ENCODE measurements at regions not wholly inside any gene's neighbourhood (a gene's known extent, or its start where the extent isn't known, plus 50 kb on each side); places are given as distances from the start of the nearest gene placed in this dataset.
"Not testable (repeated sequence)": the region's sequence is repeated elsewhere in the genome, so short reads cannot be mapped to it uniquely, and the experiment has no call there.

DNA sequence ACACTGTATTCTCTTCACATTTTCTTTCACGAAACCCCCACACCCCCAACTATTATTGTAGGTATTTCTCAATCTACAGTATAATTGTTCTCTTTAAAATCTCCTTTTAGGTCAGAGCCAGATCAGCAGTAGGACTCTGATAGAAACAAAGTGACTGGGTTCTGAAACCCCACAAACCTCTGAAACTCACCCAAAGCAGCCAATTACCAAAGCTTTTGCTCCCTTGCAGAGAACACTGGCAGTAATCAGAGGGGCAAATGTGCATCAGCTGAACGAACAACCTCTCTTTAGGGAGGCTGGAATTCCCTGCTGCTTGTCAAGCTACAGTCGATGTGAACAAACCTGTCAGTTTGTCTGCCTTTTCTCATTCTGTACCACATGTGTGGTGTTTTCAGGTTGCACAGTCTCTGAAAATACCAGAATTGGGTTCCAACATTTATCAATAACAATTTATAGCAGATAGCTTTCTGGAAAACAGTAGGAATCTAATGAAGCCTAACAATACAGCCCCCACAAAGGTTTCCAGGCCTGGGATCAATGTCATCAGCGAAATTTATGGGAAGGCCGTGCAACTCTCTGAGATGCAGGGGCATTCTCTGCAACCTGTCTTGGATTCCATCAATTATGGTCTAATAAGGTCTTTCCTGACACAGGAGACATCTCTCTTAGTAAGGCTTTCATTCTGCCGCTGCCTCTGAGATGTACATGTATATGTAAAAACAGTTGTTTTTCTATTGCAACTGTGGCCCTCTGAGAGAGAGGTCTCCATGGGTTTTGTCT, 395.9 kb downstream of the GPAT3 start:
- POLR2A ChIA-PET, result no interaction called here
- DNase-seq (no peak), ATAC-seq (ENCODE audit: low read depth) (no peak)
- Mint-ChIP-seq H3K27ac (no peak overlapping the region), H3K4me3 (no peak overlapping the region), H3K4me1 (no peaks in the 10 kb centered on the region), H3K36me3 (no peaks in the 10 kb centered on the region), H3K27me3 (no peaks in the 10 kb centered on the region), H3K9me3 (no peaks in the 10 kb centered on the region)

DNA sequence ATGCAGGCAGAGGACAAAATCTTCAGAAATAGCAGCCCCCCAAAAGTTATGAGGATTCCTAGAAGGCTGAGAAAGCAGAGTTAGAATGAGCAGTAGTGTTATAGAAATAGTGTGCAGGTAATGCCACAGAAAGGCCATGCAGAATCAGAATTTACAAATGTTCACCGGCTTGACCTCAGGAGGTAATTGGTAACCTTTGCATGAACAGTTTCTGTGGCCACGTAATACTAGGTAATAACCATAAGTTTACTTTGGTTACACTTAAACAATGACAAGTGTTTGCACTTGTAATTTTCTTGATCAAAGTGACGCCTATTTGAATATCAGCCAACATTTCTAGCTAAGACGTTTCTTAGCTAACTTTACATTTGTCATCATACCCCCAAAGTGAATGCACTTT, 393.6 kb downstream of the GPAT3 start:
- Mint-ChIP-seq H3K4me3 (no peak overlapping the region), H3K27me3 (no peaks in the 10 kb centered on the region), H3K36me3 (no peaks in the 10 kb centered on the region), H3K4me1 (no peaks in the 10 kb centered on the region), H3K9me3 (no peaks in the 10 kb centered on the region), H3K27ac (no peak overlapping the region)
- ATAC-seq (ENCODE audit: low read depth), result no peak
- POLR2A ChIA-PET, result no interaction called here
- no peak for DNase-seq

DNA sequence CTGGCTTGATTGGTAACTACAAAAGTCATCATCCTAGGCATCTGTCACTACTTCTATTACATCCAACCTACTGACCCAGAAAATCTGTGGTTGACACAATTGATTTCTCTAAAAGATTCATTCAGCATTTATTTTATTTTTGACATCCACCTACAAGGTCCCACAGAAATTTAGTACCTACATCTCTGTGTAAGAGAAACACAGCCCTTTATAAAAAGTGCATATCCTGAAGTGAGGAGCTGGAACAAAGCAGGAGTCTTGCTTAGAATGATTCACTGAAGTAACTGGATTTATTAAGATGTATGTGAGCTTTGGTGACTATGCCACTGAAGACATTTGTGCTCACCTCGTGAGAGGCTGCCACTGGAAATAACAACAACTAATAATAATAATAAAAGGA, 391.0 kb downstream of the GPAT3 start:
- Mint-ChIP-seq H3K36me3 (no peaks in the 10 kb centered on the region), H3K4me3 (no peak overlapping the region), H3K27me3 (no peaks in the 10 kb centered on the region), H3K4me1 (no peaks in the 10 kb centered on the region), H3K9me3 (no peaks in the 10 kb centered on the region), H3K27ac (no peak overlapping the region)
- POLR2A ChIA-PET, result no interaction called here
- DNase-seq (no peak), ATAC-seq (ENCODE audit: low read depth) (no peak)

DNA sequence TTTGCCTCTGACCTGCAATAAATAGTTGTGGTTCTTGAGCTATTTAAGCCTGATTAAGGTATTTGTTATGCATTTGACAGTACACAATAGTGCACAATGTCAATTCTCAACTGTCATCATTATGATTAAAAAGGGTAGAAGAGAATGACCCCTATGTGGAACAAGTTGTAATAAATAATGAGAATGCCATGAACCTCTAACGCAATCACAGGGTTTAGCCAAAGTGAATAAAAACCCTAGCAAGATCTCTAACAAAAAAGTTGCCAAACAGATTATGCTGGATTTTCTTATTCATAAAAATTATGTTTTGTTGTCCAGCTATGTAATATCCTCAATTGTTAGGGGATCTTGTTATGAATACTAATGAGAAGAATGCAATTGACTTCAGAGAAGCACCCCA, 387.4 kb downstream of the GPAT3 start:
- no peaks in the 10 kb centered on the region for H3K9me3 Mint-ChIP-seq
- no peak overlapping the region for H3K4me3 Mint-ChIP-seq
- no peak overlapping the region for H3K27ac Mint-ChIP-seq
- no peaks in the 10 kb centered on the region for H3K4me1 Mint-ChIP-seq
- no peaks in the 10 kb centered on the region for H3K36me3 Mint-ChIP-seq
- POLR2A ChIA-PET, result no interaction called here
- H3K27me3 Mint-ChIP-seq, result peaks cover 2% of the 10 kb centered on the region
- DNase-seq, result no peak
- ATAC-seq (ENCODE audit: low read depth), result no peak

DNA sequence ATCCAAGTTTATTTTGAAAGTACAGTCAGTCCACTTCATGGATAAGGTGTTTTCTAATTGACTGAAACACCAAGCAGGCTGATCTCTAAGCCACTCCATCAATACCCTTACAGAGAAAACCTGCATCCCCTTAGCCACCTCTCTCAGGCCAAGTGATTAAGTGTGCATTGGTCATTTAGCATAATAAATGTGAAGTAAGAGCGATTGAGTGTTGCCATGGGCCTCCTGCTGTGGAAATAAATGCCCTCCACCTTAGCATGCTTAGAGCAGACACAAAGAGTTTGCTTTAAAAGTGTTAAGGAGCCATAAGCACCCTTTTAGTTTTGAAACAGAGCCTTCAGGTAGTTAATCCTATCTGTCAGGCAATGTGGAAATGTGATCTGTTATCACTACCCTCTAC, 386.5 kb downstream of the GPAT3 start:
- no peak for ATAC-seq (ENCODE audit: low read depth)
- POLR2A ChIA-PET, result no interaction called here
- Mint-ChIP-seq H3K27ac (no peak overlapping the region), H3K27me3 (peaks cover 2% of the 10 kb centered on the region), H3K4me3 (no peak overlapping the region), H3K9me3 (no peaks in the 10 kb centered on the region), H3K4me1 (no peaks in the 10 kb centered on the region), H3K36me3 (no peaks in the 10 kb centered on the region)
- no peak for DNase-seq

DNA sequence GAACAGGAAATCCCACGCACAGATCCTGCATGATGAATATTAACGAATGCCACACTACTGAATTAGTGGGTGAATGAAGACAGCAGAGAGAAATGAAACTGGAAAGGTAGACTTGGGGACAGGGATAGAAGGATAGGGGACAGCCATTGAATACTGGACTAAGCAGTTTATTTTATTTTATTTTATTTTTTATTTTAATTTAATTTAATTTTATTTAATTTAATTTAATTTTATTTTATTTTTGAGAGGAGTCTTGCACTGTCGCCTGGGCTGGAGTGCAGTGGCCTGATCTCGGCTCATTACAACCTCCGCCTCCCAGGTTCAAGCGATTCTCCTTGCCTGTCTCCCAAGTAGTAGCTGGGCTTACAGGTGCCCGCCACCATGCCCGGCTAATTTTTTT, 385.2 kb downstream of the GPAT3 start:
- POLR2A ChIA-PET, result no interaction called here
- no peaks in the 10 kb centered on the region for H3K4me1 Mint-ChIP-seq
- no peaks in the 10 kb centered on the region for H3K9me3 Mint-ChIP-seq
- ATAC-seq (ENCODE audit: low read depth) (no peak), DNase-seq (no peak)
- peaks cover 2% of the 10 kb centered on the region for H3K27me3 Mint-ChIP-seq
- H3K27ac Mint-ChIP-seq, result no peak overlapping the region
- no peaks in the 10 kb centered on the region for H3K36me3 Mint-ChIP-seq
- H3K4me3 Mint-ChIP-seq, result no peak overlapping the region

DNA sequence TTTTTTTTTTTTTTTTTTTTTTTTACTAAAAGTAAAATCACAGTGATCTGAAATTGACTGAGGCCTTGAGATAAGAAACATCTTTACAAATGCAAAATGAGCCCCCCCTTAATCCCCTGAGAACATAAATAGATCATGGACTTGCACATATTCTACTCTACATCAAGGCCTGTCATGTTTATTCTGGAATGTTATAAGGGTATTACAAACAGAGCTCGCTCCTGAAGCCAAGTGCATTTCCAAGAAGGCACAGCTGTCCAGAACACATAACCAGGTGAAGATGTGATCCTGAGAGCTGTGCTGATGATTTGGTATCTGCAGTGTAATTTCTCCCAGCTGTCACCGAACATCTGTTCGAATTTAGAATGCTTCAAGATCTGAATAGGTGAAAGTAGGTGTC, 384.5 kb downstream of the GPAT3 start:
- H3K36me3 Mint-ChIP-seq, result no peaks in the 10 kb centered on the region
- no peak overlapping the region for H3K27ac Mint-ChIP-seq
- peaks cover 2% of the 10 kb centered on the region for H3K27me3 Mint-ChIP-seq
- no peak overlapping the region for H3K4me3 Mint-ChIP-seq
- POLR2A ChIA-PET, result no interaction called here
- H3K4me1 Mint-ChIP-seq, result no peaks in the 10 kb centered on the region
- no peaks in the 10 kb centered on the region for H3K9me3 Mint-ChIP-seq
- DNase-seq (no peak), ATAC-seq (ENCODE audit: low read depth) (no peak)

DNA sequence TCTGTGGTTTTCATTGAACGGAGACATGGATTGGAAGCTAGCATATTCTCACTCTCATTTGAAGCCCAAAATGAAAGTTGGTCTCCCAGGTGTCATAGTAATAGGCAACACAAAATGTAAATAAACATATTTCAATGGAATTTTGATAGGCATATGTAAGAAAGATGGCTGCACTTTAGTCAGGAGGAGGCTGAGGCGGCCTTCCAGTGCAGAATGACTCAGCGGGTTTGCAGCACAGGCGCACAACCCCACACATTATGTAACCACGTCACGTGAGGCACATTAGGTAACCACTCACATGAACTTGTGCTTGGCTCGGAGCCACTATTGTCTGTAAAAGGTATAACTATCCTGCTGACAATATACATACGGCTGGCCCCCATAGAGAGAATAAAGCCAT, 381.7 kb downstream of the GPAT3 start:
- ATAC-seq (ENCODE audit: low read depth) (no peak), DNase-seq (no peak)
- H3K27me3 Mint-ChIP-seq, result peaks cover 2% of the 10 kb centered on the region
- no peaks in the 10 kb centered on the region for H3K9me3 Mint-ChIP-seq
- POLR2A ChIA-PET, result no interaction called here
- no peak overlapping the region for H3K27ac Mint-ChIP-seq
- H3K36me3 Mint-ChIP-seq, result no peaks in the 10 kb centered on the region
- H3K4me1 Mint-ChIP-seq, result no peaks in the 10 kb centered on the region
- H3K4me3 Mint-ChIP-seq, result no peak overlapping the region

DNA sequence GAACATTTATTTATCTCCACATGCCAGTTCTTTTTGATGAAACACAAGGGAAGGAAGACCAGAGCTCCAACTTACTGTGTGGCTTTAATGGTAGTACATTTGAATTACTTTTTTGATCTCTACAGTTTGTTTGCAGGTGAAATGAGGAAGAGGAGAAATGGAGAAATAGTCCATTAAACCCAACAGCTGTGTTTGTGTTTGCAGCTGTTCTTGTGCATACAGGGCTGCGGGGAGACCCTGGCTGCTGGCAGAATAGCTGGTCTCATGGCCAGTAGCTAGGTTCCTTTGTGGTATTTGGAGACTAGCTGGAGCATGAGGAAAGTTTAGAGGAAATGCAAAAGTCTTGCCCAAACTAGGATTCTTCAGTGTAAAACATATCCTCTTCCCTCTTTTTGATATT, 374.8 kb downstream of the GPAT3 start:
- no peak for ATAC-seq (ENCODE audit: low read depth)
- Mint-ChIP-seq H3K36me3 (no peaks in the 10 kb centered on the region), H3K4me1 (no peaks in the 10 kb centered on the region), H3K9me3 (no peaks in the 10 kb centered on the region), H3K27ac (no peak overlapping the region), H3K27me3 (no peaks in the 10 kb centered on the region), H3K4me3 (no peak overlapping the region)
- DNase-seq, result no peak
- POLR2A ChIA-PET, result no interaction called here

DNA sequence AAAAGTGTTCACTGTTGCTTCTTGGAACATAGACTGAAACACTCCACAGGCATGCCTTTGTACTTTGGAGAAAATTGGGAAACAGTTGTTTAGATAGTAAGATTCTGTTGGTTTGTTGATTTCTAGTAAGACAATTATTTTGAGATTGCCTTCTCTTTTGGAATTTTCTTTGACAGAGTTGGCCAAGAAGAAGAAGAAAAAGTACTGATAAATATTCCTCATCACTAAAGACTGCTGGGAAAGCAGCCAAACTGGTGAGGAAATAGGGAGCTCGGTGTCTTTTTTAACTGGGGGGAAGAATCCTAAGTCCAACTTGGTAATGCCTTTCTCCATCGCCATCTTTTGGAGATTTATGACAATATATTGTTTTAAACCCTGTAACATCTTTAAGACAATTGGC, 370.7 kb downstream of the GPAT3 start:
- H3K27ac Mint-ChIP-seq, result no peak overlapping the region
- no peaks in the 10 kb centered on the region for H3K9me3 Mint-ChIP-seq
- no peak overlapping the region for H3K4me3 Mint-ChIP-seq
- no peak for ATAC-seq (ENCODE audit: low read depth)
- H3K27me3 Mint-ChIP-seq, result no peaks in the 10 kb centered on the region
- POLR2A ChIA-PET, result no interaction called here
- H3K36me3 Mint-ChIP-seq, result no peaks in the 10 kb centered on the region
- no peaks in the 10 kb centered on the region for H3K4me1 Mint-ChIP-seq
- DNase-seq, result no peak

DNA sequence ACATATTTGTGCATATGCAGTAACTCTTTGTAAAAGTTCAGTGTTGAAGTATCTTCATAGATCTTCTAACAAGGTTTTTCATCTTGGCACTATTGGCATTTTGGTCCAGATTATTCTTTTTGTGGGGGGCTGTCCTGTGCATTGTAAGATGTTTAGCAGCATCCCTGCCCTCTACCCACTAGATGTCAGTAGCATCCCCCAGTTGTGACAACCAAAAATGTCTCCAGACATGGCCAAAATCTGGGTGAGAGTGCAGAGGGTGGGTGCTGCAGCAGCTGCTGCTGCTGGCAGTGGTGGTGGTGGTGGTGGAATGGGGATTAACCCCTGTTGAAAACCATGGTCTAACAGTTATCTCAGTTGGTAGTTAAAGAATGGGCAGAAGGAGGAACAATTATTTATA, 370.0 kb downstream of the GPAT3 start:
- POLR2A ChIA-PET, result no interaction called here
- H3K27me3 Mint-ChIP-seq, result no peaks in the 10 kb centered on the region
- no peak for DNase-seq
- ATAC-seq (ENCODE audit: low read depth), result no peak
- H3K4me1 Mint-ChIP-seq, result no peaks in the 10 kb centered on the region
- no peaks in the 10 kb centered on the region for H3K9me3 Mint-ChIP-seq
- no peak overlapping the region for H3K4me3 Mint-ChIP-seq
- H3K27ac Mint-ChIP-seq, result no peak overlapping the region
- H3K36me3 Mint-ChIP-seq, result no peaks in the 10 kb centered on the region

DNA sequence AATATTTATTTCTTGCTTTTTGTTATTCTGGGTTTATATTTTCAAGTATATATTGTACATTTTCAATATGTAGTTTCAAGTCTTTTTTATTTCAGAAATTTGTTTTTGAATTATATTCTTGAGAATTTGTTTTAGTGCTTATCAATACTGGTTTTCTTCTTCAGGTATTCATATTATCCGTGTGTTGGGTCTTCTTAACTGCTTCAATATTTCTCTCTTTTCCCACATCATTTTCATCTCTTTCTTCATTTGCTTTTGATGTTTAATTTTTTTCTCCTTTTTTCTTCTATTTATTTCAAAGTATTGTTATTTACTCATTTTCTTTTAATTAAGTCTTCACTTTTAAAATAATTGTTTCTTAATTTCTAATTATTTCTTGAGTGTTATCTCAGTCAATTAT, 367.8 kb downstream of the GPAT3 start:
- H3K9me3 Mint-ChIP-seq; ATAC-seq (ENCODE audit: low read depth); H3K27ac Mint-ChIP-seq; H3K4me3 Mint-ChIP-seq; H3K27me3 Mint-ChIP-seq; POLR2A ChIA-PET; DNase-seq; H3K4me1 Mint-ChIP-seq; H3K36me3 Mint-ChIP-seq: not testable (repeated sequence)

DNA sequence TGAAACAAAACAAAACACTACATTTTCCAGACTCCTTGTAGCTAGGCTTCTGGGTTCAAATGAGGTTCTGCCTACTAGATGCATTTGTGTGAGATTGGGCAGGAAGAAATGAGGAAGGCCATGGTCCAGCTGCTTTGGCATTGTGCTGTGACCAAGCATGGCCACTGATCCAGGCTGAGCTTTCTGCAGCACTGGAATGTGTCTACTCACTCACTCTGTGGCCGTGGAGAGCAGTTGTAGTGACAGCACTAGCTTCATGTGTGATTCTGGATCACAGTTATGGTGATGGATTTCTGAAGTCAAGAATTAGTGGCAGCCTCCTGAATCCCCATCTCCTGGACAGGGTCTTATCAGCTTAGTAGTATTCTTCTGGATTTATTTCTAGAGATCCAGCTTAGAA, 358.9 kb downstream of the GPAT3 start:
- Mint-ChIP-seq H3K27me3 (no peaks in the 10 kb centered on the region), H3K4me1 (no peaks in the 10 kb centered on the region), H3K9me3 (no peaks in the 10 kb centered on the region), H3K4me3 (no peak overlapping the region), H3K27ac (no peak overlapping the region), H3K36me3 (no peaks in the 10 kb centered on the region)
- no peak for ATAC-seq (ENCODE audit: low read depth)
- no peak for DNase-seq
- POLR2A ChIA-PET, result no interaction called here

DNA sequence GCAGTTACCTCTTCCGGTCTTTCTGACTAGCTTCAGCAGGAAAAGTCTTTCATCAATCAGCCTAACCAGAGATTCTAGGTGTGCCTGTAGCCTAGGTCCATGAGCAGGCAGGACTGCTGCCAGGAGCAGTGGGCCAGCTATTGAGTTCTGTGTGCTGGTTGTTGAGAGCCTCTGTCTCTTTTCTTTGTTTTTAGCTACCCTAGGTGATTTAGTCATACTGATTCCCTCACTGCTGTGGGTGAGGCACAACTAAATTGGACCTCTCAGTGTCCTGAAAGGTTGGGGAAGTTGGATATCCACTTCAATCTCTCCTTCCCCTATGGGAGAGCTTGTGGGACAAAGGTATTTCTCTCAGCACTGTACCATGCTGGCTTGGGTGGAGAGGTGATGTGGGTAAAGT, 354.9 kb downstream of the GPAT3 start:
- POLR2A ChIA-PET, result no interaction called here
- Mint-ChIP-seq H3K4me1 (no peaks in the 10 kb centered on the region), H3K9me3 (no peaks in the 10 kb centered on the region), H3K36me3 (no peaks in the 10 kb centered on the region), H3K4me3 (no peak overlapping the region), H3K27ac (no peak overlapping the region), H3K27me3 (no peaks in the 10 kb centered on the region)
- DNase-seq, result no peak
- ATAC-seq (ENCODE audit: low read depth), result no peak

DNA sequence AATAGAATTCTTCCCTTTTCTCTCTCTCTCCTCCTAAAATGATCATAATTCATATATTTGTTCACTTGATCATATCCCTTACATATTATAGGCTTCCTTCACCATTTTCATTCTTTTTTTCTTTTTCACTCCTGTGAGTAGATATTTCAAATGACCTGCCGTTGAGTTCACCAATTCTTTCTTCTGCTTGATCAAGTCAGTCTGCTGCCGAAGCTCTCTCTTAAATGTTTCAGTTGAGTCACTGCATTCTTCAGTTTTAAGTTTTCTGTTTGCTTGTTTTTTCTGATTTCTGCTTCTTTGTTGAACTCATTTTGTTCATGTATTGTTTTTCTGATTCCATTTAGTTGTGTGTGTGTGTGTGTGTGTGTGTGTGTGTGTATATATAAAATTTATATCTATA, 354.3 kb downstream of the GPAT3 start:
- H3K36me3 Mint-ChIP-seq, result no peaks in the 10 kb centered on the region
- ATAC-seq (ENCODE audit: low read depth), result no peak
- H3K27ac Mint-ChIP-seq, result no peak overlapping the region
- POLR2A ChIA-PET, result no interaction called here
- no peaks in the 10 kb centered on the region for H3K9me3 Mint-ChIP-seq
- no peaks in the 10 kb centered on the region for H3K27me3 Mint-ChIP-seq
- H3K4me1 Mint-ChIP-seq, result no peaks in the 10 kb centered on the region
- H3K4me3 Mint-ChIP-seq, result no peak overlapping the region
- DNase-seq, result no peak
